ENCODE measurements at regions not wholly inside any gene's neighbourhood (a gene's known extent, or its start where the extent isn't known, plus 50 kb on each side); places are given as distances from the start of the nearest gene placed in this dataset.

DNA sequence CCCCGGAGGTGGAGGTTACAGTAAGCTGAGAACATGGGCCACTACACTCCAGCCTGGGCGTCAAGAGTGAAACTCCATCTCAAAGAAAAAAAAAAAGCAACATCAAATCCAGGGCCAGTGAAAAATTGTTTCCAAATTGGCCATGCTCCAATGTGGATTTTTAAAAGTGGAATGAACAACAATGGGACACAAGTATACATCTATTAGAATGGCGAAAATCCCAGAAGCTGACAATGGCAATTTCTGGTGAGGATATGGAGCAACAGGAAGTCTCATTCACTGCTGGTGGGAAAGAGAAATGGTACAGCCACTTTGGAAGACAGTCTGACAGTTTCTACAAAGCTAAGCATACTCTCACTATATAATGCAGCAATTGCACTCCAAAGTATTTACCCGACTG lies 161.4 kb downstream of the UXS1 start:
- TF ChIP-seq, protein P1, sequence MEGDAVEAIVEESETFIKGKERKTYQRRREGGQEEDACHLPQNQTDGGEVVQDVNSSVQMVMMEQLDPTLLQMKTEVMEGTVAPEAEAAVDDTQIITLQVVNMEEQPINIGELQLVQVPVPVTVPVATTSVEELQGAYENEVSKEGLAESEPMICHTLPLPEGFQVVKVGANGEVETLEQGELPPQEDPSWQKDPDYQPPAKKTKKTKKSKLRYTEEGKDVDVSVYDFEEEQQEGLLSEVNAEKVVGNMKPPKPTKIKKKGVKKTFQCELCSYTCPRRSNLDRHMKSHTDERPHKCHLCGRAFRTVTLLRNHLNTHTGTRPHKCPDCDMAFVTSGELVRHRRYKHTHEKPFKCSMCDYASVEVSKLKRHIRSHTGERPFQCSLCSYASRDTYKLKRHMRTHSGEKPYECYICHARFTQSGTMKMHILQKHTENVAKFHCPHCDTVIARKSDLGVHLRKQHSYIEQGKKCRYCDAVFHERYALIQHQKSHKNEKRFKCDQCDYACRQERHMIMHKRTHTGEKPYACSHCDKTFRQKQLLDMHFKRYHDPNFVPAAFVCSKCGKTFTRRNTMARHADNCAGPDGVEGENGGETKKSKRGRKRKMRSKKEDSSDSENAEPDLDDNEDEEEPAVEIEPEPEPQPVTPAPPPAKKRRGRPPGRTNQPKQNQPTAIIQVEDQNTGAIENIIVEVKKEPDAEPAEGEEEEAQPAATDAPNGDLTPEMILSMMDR (conservative IDR thresholded peaks at IDR 0.05; ENCODE audit: low read depth), result no peak
- CTCF ChIA-PET, result interaction anchor here (0.6 kb wide), 1 partner anchor 509 kb away, joined by 4 read pairs; no protein-coding TSS in a partner anchor
- no peak for DNase-seq (ENCODE audit: low spot score)
- no peak overlapping the region for H3K27ac ChIP-seq
- POLR2A ChIA-PET (ENCODE audit: low non-redundant PET), result no interaction called here

DNA sequence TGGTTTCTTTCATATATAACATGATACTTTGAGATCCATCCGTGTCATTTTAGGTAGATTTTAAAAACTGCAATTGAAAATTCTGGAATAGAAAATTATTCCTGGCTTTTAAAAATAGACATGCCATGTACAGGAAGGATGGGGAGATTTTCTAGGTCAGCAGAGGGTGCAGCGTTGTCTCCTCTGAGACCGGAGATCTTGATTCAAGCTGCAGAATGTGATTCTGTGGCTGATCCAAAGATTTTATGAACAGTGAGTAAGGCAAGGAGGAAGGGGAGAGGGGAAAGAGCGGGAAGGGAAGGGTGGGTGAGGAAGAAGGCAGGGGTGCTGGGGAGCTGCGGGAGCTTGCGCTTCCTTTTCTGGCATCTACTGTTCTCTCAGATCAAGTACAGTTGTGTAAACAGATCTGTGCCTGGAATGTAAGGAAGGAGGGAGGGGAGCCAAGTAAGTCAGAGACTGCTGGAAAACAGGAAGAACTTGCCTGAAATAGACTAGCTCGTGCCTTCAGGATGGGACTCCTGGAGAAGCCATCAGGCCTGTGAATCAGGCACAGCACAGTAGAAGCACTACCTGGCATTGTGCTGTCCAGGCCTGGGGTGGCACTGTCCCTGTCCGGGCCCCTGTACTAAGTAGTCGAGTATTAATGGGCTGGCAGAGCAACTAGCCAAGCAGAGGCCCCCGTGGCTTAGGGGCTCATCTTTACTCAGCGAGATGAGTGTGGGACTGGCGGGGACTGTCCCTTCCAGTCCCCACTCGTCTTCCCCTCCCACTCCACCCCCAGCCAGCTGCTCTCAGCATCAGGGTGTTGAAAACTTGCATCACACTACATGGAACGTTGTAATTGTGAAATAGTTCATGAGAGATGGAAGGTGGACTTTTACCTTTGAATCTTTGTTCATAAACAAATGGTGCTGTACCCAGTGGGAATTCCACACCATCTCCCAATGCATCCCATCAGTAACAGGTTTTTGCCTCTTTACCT lies 163.5 kb downstream of the UXS1 start:
- DNase-seq (ENCODE audit: low spot score), result no peak
- POLR2A ChIA-PET (ENCODE audit: low non-redundant PET), result no interaction called here
- TF ChIP-seq, protein P1 (conservative IDR thresholded peaks at IDR 0.05; ENCODE audit: low read depth), result no peak
- CTCF ChIA-PET, result no interaction called here
- H3K27ac ChIP-seq, result peak overlapping the region; percentile 58

DNA sequence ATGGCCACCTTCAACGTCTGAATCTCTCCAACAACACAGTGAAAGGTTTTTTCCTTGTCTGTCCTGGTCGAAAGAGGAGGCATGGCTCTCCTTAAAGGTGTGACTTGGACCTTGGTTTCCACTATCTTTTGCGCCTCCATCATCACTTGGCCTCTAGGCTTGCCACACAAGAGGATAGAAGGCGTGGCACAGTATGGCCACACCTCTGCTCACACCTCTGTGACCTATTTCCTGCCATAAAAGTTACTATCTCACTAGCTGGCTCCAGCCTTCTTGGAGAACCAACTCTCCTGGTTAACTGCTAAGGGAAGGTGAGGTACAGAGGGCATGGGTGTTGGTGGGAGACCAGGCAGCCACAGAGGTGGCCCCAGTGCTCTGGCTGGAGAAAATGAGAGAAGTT lies 165.9 kb downstream of the UXS1 start:
- H3K27ac ChIP-seq, result no peak overlapping the region
- ChIA-PET POLR2A (ENCODE audit: low non-redundant PET) (no interaction called here), CTCF (no interaction called here)
- no peak for DNase-seq (ENCODE audit: low spot score)
- TF ChIP-seq, protein P1 (conservative IDR thresholded peaks at IDR 0.05; ENCODE audit: low read depth), result no peak

DNA sequence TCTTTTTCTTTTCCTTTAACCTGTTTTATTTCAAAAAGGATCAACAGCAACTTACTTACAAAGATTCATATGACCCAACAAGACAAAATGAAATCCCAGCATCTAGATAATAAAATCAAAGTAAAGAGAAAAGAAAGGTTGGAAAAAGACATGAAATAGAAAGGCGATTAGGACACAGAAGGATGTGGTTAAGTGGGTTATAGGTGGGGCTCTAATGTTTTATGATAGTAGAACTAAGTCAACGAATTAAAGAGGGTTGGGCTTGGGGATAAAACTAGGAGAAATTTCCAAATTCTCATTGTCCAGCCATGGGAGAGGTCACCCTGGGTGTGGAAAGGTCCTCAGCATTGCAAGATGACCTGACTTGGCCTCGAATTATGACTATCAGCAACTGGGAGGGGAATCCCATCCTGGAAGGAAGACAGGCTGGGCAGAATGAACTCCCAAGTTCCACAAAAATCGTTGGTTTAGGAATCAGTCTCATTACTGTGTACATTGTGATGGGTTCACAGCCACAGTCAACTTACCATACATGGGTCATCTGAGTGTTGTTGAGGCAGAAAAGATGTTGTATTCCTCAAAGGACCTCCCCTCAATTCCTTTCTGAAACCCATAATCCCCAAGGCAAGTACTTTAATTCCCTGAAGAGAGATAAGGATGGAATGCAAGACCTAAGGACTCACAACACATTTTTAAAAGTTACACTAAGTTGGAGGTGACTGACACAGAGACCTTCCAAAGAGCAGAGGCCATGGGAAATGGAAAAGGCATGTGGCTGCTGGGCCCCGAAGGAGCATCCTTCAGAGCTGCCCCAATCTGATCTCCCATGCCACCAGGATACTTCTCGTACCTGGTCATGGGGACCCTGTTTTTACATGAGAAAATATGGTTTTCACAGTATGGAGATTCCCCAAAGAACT lies 167.6 kb downstream of the UXS1 start:
- no peak overlapping the region for H3K27ac ChIP-seq
- CTCF ChIA-PET, result no interaction called here
- POLR2A ChIA-PET (ENCODE audit: low non-redundant PET), result no interaction called here
- DNase-seq (ENCODE audit: low spot score), result no peak
- TF ChIP-seq, protein P1 (conservative IDR thresholded peaks at IDR 0.05; ENCODE audit: low read depth), result no peak

DNA sequence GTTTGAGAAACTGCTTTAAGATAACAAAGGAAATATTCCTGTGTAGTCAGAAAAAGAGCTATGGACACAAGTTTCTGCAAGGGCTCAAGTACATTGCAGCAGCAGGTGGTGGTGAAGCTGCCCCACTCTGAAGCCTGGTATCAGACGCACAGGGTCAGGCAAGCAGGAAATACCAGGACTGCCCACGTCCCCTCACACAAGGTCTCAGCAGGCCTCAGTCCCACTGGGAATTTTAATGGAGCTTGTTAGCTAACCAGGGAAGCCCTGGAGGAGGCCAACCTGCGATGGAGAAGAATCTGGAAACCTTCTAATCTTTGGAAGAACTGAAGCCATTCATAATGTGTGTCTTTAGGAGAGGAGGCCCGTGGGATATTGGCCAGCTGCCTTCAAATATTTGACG lies 168.3 kb downstream of the UXS1 start:
- no peak for DNase-seq (ENCODE audit: low spot score)

DNA sequence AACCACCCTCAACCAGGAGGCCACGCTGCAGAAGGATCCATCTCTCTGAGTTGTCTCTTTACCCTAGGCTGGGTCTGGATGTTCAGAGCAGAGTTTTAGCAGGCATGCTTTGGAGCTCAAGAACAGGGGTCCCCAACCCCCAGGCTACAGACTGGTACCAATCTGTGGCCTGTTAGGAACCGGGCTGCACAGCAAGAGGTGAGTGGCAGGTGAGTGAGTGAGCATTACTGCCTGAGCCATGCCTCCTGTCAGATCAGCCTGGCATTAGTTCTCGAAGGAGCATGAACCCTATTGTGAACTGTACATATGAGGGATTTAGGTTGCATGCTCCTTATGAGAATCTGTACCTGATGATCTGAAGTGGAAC lies 172.5 kb downstream of the UXS1 start:
- ChIA-PET POLR2A (ENCODE audit: low non-redundant PET) (no interaction called here), CTCF (no interaction called here)
- DNase-seq (ENCODE audit: low spot score), result no peak
- TF ChIP-seq, protein P1 (conservative IDR thresholded peaks at IDR 0.05; ENCODE audit: low read depth), result no peak
- no peak overlapping the region for H3K27ac ChIP-seq

More for the DNA sequence above, 168.3 kb downstream of the UXS1 start:
- TF ChIP-seq, protein P1 (conservative IDR thresholded peaks at IDR 0.05; ENCODE audit: low read depth), result no peak
- ChIA-PET POLR2A (ENCODE audit: low non-redundant PET) (no interaction called here), CTCF (no interaction called here)
- H3K27ac ChIP-seq, result no peak overlapping the region

Data from RWPE1 (cell line).